ENCODE measurements at regions not wholly inside any gene's neighbourhood (a gene's known extent, or its start where the extent isn't known, plus 50 kb on each side); places are given as distances from the start of the nearest gene placed in this dataset.
"Not testable (repeated sequence)": the region's sequence is repeated elsewhere in the genome, so short reads cannot be mapped to it uniquely, and the experiment has no call there.

GRCh38 chr11:44371042-44371441 lies 61.1 kb upstream of the ALX4 start:
- TF ChIP-seq CTCF, POLR2A, EP300, POLR2AphosphoS5 (IDR thresholded peaks at IDR 0.05): not testable (repeated sequence)

Measured in gastroesophageal sphincter (tissue), 3 donors.